Transverse colon (tissue), 3 donors: ENCODE measurements at regions not wholly inside any gene's neighbourhood (a gene's known extent, or its start where the extent isn't known, plus 50 kb on each side); places are given as distances from the start of the nearest gene placed in this dataset.

Source experiments
- POLR2A ChIP-seq: fragments of 450-650 bp; IDR thresholded peaks from one replicate; pipeline ENCODE4 v1.6.1; 2016; ENCODE audit warnings: antibody characterized with exemption, mild to moderate bottlenecking, moderate library complexity
- TF ChIP-seq, protein P1 (sequence below), 5 experiments: fragments of 200-600 bp in 3 of 5; fragments of 450-650 bp in 2 of 5; sonication (generic) in 3 of 5; IDR thresholded peaks; 1 replicate in 2 of 5; 2 replicates in 3 of 5; pipeline ENCODE4 v1.5.1; 2016 to 2017; ENCODE audit warnings: antibody characterized with exemption in 5 of 5, inconsistent platforms in 3 of 5, mild to moderate bottlenecking in 2 of 5, moderate library complexity in 1 of 5

DNA sequence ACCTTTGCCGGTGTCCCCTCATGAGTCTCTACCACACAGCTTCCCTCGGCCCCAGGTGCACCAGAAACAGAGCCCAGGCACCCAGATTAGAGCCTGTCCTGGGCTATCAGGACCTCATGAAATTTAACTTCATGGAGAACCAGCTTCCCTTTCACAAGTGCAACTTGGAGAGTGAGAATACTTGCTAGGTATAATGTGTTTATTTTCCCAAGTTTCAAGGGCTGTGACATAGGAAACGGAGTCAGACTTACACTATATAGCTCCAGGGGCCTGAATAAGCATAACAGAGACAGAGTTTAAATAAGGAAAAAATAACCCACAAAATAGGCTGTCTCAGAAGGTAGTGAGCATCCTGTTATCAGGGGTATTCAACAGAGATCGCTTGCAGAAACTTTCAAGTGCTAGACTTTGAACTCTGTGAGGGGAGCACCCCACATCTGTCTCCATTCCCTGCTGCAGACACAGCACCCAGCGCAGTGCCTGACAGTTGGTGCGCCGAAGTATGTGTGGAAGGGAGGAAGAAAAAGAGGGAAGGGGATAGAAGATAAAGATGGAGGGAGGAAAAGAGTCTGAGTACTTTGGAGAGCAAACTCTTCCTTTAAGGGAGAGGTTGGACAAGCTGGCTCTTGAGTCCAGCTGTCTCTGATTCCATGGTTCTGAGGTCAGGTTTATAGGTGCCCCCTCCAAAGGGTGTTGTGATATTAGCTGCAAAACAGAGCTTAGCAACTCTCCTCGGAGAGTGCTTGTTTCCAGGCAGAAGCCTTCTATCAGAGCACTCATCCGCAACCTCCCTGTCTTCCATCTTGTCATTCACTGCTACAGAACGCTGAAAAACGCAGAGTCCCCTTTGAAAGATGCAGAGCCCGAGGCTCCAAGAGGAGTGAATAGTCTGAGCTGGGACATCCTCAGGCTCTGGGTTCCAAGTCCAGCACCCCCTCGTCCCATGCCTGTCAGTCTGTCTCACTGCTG lies 84.8 kb downstream of the CPN2 start:
- no peak for TF ChIP-seq POLR2A
- TF ChIP-seq, protein P1, sequence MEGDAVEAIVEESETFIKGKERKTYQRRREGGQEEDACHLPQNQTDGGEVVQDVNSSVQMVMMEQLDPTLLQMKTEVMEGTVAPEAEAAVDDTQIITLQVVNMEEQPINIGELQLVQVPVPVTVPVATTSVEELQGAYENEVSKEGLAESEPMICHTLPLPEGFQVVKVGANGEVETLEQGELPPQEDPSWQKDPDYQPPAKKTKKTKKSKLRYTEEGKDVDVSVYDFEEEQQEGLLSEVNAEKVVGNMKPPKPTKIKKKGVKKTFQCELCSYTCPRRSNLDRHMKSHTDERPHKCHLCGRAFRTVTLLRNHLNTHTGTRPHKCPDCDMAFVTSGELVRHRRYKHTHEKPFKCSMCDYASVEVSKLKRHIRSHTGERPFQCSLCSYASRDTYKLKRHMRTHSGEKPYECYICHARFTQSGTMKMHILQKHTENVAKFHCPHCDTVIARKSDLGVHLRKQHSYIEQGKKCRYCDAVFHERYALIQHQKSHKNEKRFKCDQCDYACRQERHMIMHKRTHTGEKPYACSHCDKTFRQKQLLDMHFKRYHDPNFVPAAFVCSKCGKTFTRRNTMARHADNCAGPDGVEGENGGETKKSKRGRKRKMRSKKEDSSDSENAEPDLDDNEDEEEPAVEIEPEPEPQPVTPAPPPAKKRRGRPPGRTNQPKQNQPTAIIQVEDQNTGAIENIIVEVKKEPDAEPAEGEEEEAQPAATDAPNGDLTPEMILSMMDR (IDR thresholded peaks at IDR 0.05): no peak
